GM21526 (cell line): ENCODE measurements at regions not wholly inside any gene's neighbourhood (a gene's known extent, or its start where the extent isn't known, plus 50 kb on each side); places are given as distances from the start of the nearest gene placed in this dataset.
"Not testable (repeated sequence)": the region's sequence is repeated elsewhere in the genome, so short reads cannot be mapped to it uniquely, and the experiment has no call there.

Experiments
- ATAC-seq: cut with Tn5 transposase; IDR thresholded peaks from one replicate; pipeline ENCODE4 v1.9.1; 2021; ENCODE audit warnings: moderate library complexity; ENCODE audit not compliant: unreplicated experiment, low FRiP score

GRCh38 chr20:40634891-40635290 lies 54.1 kb downstream of the MAFB start:
- no peak for ATAC-seq

GRCh38 chr20:40633123-40633850 lies 55.7 kb downstream of the MAFB start:
- no peak for ATAC-seq

GRCh38 chr20:40632346-40632976 lies 56.6 kb downstream of the MAFB start:
- no peak for ATAC-seq

GRCh38 chr20:40631119-40631631 lies 57.9 kb downstream of the MAFB start:
- ATAC-seq, result no peak

GRCh38 chr20:40630713-40631112 lies 58.3 kb downstream of the MAFB start:
- ATAC-seq, result no peak

- ATAC-seq, result no peak
Measured at GRCh38 chr20:40630099-40630498, 58.9 kb downstream of the MAFB start.

- no peak for ATAC-seq
Measured at GRCh38 chr20:40628877-40629276, 60.2 kb downstream of the MAFB start.

- not testable (repeated sequence) for ATAC-seq
Measured at GRCh38 chr20:40619053-40619452, 70.0 kb downstream of the MAFB start.

- no peak for ATAC-seq
Measured at GRCh38 chr20:40617594-40617993, 71.4 kb downstream of the MAFB start.

GRCh38 chr20:40612837-40613236 lies 76.2 kb downstream of the MAFB start:
- ATAC-seq, result no peak

- no peak for ATAC-seq
Measured at GRCh38 chr20:40612247-40612646, 76.8 kb downstream of the MAFB start.

- no peak for ATAC-seq
Measured at GRCh38 chr20:40610730-40611129, 78.3 kb downstream of the MAFB start.

- ATAC-seq, result no peak
Measured at GRCh38 chr20:40607927-40608326, 81.1 kb downstream of the MAFB start.

- no peak for ATAC-seq
Measured at GRCh38 chr20:40606660-40607059, 82.4 kb downstream of the MAFB start.

GRCh38 chr20:40606237-40606636 lies 82.8 kb downstream of the MAFB start:
- no peak for ATAC-seq

GRCh38 chr20:40604416-40604815 lies 84.6 kb downstream of the MAFB start:
- ATAC-seq, result no peak

GRCh38 chr20:40603057-40603651 lies 85.9 kb downstream of the MAFB start:
- no peak for ATAC-seq

- no peak for ATAC-seq
Measured at GRCh38 chr20:40602381-40602780, 86.7 kb downstream of the MAFB start.

- ATAC-seq, result no peak
Measured at GRCh38 chr20:40600441-40601219, 88.4 kb downstream of the MAFB start.

- ATAC-seq, result no peak
Measured at GRCh38 chr20:40599987-40600386, 89.0 kb downstream of the MAFB start.

- ATAC-seq, result no peak
Measured at GRCh38 chr20:40592941-40593340, 96.1 kb downstream of the MAFB start.
